ENCODE measurements at regions not wholly inside any gene's neighbourhood (a gene's known extent, or its start where the extent isn't known, plus 50 kb on each side); places are given as distances from the start of the nearest gene placed in this dataset.

DNA sequence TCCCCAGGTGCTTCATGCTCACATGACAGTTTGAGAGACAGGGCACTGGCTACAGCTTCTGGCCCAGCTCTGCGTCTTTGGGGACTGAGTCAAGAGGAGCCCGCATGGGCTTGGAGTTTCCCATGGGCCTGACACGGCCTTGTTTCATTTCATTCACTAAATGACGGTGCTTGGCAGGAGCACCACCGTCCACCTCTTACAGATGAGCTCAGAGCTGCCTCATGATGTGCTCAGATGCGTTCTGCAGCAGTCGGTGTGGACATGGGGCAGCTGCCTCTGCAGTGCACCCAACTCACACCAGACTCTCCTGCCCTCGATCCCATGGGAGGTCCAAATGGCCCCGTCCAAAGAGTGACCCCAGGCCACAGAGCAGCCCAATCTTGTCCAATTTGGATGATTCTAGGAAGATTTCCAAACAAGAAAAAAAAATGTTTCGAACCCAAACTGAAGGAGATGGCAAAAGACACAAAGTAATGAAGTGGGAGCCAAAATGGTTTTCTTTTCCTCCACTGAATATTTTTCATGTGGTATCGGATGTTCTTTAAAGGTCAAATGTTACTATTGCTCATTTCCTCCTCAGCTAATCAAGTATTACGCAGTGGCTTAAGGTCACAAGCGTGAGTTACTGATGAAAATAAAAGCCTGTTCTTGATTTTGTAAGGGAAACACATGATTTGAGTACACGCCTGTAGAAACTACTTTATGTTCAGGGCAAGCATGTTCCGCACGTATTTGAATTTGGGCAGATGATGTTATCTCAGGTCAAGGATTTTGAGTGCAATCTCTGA, 524.2 kb downstream of the CDH26 start:
- no peak for TF ChIP-seq EZH2phosphoT487 (IDR thresholded peaks at IDR 0.05)
- TF ChIP-seq, protein P1, sequence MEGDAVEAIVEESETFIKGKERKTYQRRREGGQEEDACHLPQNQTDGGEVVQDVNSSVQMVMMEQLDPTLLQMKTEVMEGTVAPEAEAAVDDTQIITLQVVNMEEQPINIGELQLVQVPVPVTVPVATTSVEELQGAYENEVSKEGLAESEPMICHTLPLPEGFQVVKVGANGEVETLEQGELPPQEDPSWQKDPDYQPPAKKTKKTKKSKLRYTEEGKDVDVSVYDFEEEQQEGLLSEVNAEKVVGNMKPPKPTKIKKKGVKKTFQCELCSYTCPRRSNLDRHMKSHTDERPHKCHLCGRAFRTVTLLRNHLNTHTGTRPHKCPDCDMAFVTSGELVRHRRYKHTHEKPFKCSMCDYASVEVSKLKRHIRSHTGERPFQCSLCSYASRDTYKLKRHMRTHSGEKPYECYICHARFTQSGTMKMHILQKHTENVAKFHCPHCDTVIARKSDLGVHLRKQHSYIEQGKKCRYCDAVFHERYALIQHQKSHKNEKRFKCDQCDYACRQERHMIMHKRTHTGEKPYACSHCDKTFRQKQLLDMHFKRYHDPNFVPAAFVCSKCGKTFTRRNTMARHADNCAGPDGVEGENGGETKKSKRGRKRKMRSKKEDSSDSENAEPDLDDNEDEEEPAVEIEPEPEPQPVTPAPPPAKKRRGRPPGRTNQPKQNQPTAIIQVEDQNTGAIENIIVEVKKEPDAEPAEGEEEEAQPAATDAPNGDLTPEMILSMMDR (IDR thresholded peaks at IDR 0.05), result no peak
